Vagina (tissue), 2 donors: ENCODE measurements at regions not wholly inside any gene's neighbourhood (a gene's known extent, or its start where the extent isn't known, plus 50 kb on each side); places are given as distances from the start of the nearest gene placed in this dataset.

ENCODE experiments used
- CTCF ChIP-seq, 3 experiments: fragments of 450-650 bp in 2 of 3; fragments of 200-600 bp in 1 of 3; sonication (generic) in 1 of 3; IDR thresholded peaks; one replicate each; pipeline ENCODE4 v1.5.1; 2017 to 2019; ENCODE audit warnings: antibody characterized with exemption in 3 of 3, mild to moderate bottlenecking in 2 of 3, moderate library complexity in 2 of 3
- POLR2AphosphoS5 ChIP-seq, 2 donors: sonication (generic); formaldehyde crosslinking; IDR thresholded peaks; one replicate each; pipeline ENCODE4 v1.9.0; 2017; ENCODE audit warnings: antibody characterized with exemption in 2 of 2, mild to moderate bottlenecking in 2 of 2, low read depth in 1 of 2; ENCODE audit not compliant: insufficient read depth in 1 of 2

DNA sequence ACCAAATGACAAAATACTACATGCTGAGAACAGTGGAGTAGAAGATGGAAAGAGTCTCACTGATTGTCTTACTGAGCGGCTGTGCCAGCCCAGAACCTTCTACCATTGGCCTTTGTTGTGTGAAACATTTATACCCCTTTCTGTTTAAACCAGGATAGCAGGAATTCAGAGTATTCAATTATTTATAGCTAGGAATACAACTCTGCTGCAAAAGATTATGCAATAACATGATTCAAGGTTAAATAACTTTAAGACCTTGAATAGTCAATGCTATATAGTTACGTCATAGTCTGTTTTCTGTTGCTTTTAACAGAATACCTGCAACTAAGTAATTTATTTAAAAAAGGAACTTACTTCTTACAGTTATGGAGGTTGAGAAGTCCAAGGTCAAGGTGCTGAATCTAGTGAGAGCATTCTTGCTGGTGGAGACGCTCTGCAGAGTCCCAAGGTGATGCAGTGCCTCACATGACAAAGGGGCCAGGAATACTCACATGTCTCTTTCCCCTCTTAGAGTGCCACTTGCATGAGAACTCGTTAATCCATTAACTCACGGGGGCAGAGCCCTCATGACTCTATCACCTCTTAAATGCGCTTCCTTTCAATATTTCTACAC lies 371.8 kb downstream of the MDFIC start:
- no peak for TF ChIP-seq CTCF (IDR thresholded peaks at IDR 0.05)
- no peak for TF ChIP-seq POLR2AphosphoS5 (IDR thresholded peaks at IDR 0.05; ENCODE audit: insufficient read depth in 1 of 2, low read depth in 1 of 2)
